Retinal pigment epithelial cell (primary cell): ENCODE measurements at regions not wholly inside any gene's neighbourhood (a gene's known extent, or its start where the extent isn't known, plus 50 kb on each side); places are given as distances from the start of the nearest gene placed in this dataset.

Experiments
- DNase-seq: peaks from one replicate; pipeline ENCODE4 v3.0.0-alpha.2; 2010; ENCODE audit warnings: low read depth
- H3K4me3 ChIP-seq: 2 replicates; pipeline ENCODE4 v1.5.1; 2011; ENCODE audit warnings: mild to moderate bottlenecking, low read length, control low read depth, moderate library complexity
- CTCF ChIP-seq: conservative IDR thresholded peaks from 2 replicates; pipeline ENCODE4 v1.5.1; 2011; ENCODE audit warnings: low read depth, low read length, control low read depth, inconsistent platforms

GRCh38 chr1:9486466-9487140 is 52.7 kb upstream of the SLC25A33 start:
- no peak overlapping the region for H3K4me3 ChIP-seq
- no peak for TF ChIP-seq CTCF
- DNase-seq = no peak
